ENCODE measurements at regions not wholly inside any gene's neighbourhood (a gene's known extent, or its start where the extent isn't known, plus 50 kb on each side); places are given as distances from the start of the nearest gene placed in this dataset.
A peak's percentile ranks its signal among the peaks of the same experiment; 100 is the strongest.

- no peak for TF ChIP-seq CTCF (conservative IDR thresholded peaks at IDR 0.05; ENCODE audit: low read depth, low read length)
- H3K4me3 ChIP-seq (ENCODE audit: low read depth, low read length) = no peak overlapping the region
- DNase-seq (ENCODE audit: low read depth) = no peak
Observed at GRCh38 chr9:20009606-20010005, 220.8 kb upstream of the SLC24A2 start.

- DNase-seq (ENCODE audit: low read depth) = no peak
- TF ChIP-seq CTCF (conservative IDR thresholded peaks at IDR 0.05; ENCODE audit: low read depth, low read length) = no peak
- no peak overlapping the region for H3K4me3 ChIP-seq (ENCODE audit: low read depth, low read length)
Observed at GRCh38 chr9:20002011-20002410, 213.2 kb upstream of the SLC24A2 start.

GRCh38 chr9:20001058-20001457 lies 212.2 kb upstream of the SLC24A2 start:
- H3K4me3 ChIP-seq (ENCODE audit: low read depth, low read length) = no peak overlapping the region
- no peak for DNase-seq (ENCODE audit: low read depth)
- TF ChIP-seq CTCF (conservative IDR thresholded peaks at IDR 0.05; ENCODE audit: low read depth, low read length) = no peak

GRCh38 chr9:19999491-20000057 lies 210.7 kb upstream of the SLC24A2 start:
- H3K4me3 ChIP-seq (ENCODE audit: low read depth, low read length) = no peak overlapping the region
- peak; percentile 74 for DNase-seq (ENCODE audit: low read depth)

GRCh38 chr9:19998823-19999455 lies 210.1 kb upstream of the SLC24A2 start:
- no peak overlapping the region for H3K4me3 ChIP-seq (ENCODE audit: low read depth, low read length)
- no peak for DNase-seq (ENCODE audit: low read depth)
- TF ChIP-seq CTCF (conservative IDR thresholded peaks at IDR 0.05; ENCODE audit: low read depth, low read length) = no peak

More at GRCh38 chr9:19999491-20000057, 210.7 kb upstream of the SLC24A2 start:
- TF ChIP-seq CTCF (conservative IDR thresholded peaks at IDR 0.05; ENCODE audit: low read depth, low read length) = no peak

GRCh38 chr9:19998153-19998552 lies 209.3 kb upstream of the SLC24A2 start:
- TF ChIP-seq CTCF (conservative IDR thresholded peaks at IDR 0.05; ENCODE audit: low read depth, low read length) = no peak
- no peak for DNase-seq (ENCODE audit: low read depth)
- no peak overlapping the region for H3K4me3 ChIP-seq (ENCODE audit: low read depth, low read length)

GRCh38 chr9:19995619-19996018 lies 206.8 kb upstream of the SLC24A2 start:
- TF ChIP-seq CTCF (conservative IDR thresholded peaks at IDR 0.05; ENCODE audit: low read depth, low read length) = no peak
- no peak overlapping the region for H3K4me3 ChIP-seq (ENCODE audit: low read depth, low read length)
- no peak for DNase-seq (ENCODE audit: low read depth)
